Prostate gland (tissue), 2 donors: ENCODE measurements at regions not wholly inside any gene's neighbourhood (a gene's known extent, or its start where the extent isn't known, plus 50 kb on each side); places are given as distances from the start of the nearest gene placed in this dataset.

ENCODE experiments used
- CTCF ChIP-seq, 4 experiments: fragments of 200-600 bp in 2 of 4; fragments of 450-650 bp in 2 of 4; sonication (generic) in 2 of 4; IDR thresholded peaks; 1 replicate in 3 of 4; 2 replicates in 1 of 4; pipeline ENCODE4 v1.5.1; 2016 to 2019; ENCODE audit warnings: antibody characterized with exemption in 4 of 4, mild to moderate bottlenecking in 2 of 4, moderate library complexity in 2 of 4
- POLR2A ChIP-seq: fragments of 450-650 bp; IDR thresholded peaks from one replicate; pipeline ENCODE4 v1.6.1; 2016; ENCODE audit warnings: antibody characterized with exemption, mild to moderate bottlenecking
- POLR2AphosphoS5 ChIP-seq: sonication (generic); formaldehyde crosslinking; IDR thresholded peaks from one replicate; pipeline ENCODE4 v1.6.1; 2017; ENCODE audit warnings: antibody characterized with exemption

GRCh38 chr10:88077977-88078376 is 214.6 kb downstream of the PTEN start:
- TF ChIP-seq CTCF (IDR thresholded peaks at IDR 0.05), result no peak
- TF ChIP-seq POLR2A, result no peak
- no peak for TF ChIP-seq POLR2AphosphoS5
